ENCODE measurements at regions not wholly inside any gene's neighbourhood (a gene's known extent, or its start where the extent isn't known, plus 50 kb on each side); places are given as distances from the start of the nearest gene placed in this dataset.

DNA sequence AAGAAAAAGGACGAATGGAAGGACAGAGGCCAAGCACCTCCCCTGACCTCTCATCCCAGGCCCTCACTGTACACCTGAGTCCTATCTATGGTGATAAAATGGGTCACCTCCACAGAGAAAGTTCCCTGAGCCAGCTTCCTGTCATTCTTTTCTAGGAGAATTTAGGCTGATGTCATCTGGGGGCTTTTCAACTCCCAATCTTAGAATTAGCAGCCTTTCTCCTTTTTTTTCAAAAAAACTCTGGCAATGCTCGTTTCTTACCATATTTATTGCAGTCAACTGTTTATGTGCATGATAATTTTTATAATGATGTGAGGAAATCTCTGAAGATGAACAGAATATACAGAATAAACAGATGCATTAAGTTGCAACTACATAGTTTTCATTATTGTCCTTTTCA, 177.6 kb downstream of the SNAPC1 start:
- Histone ChIP-seq H3K4me3 (no peak overlapping the region), H3K27me3 (ENCODE audit: low read depth) (peaks cover 9% of the 10 kb centered on the region; the same call in 1 of the 2 replicates), H3K36me3 (replicated peaks) (no peaks in the 10 kb centered on the region), H3K9me3 (no peaks in the 10 kb centered on the region), H3K4me1 (no peaks in the 10 kb centered on the region)
- no peak for DNase-seq (ENCODE audit: low spot score in 2 of 2)
- in situ Hi-C loops (cut with MboI; ENCODE audit: low sequenced_read_pairs), result no loop called here

GRCh38 chr14:61940666-61941420, 178.6 kb downstream of the SNAPC1 start:
- Histone ChIP-seq H3K36me3 (replicated peaks) (no peaks in the 10 kb centered on the region), H3K9me3 (no peaks in the 10 kb centered on the region), H3K4me1 (no peaks in the 10 kb centered on the region), H3K27me3 (ENCODE audit: low read depth) (peaks cover 9% of the 10 kb centered on the region; the same call in 1 of the 2 replicates), H3K4me3 (no peak overlapping the region)
- in situ Hi-C loops (cut with MboI; ENCODE audit: low sequenced_read_pairs), result no loop called here
- DNase-seq (ENCODE audit: low spot score in 2 of 2), result no peak

- Histone ChIP-seq H3K36me3 (replicated peaks) (no peaks in the 10 kb centered on the region), H3K4me3 (no peak overlapping the region), H3K9me3 (no peaks in the 10 kb centered on the region), H3K4me1 (no peaks in the 10 kb centered on the region), H3K27me3 (ENCODE audit: low read depth) (peaks cover 8% of the 10 kb centered on the region; the same call in 1 of the 2 replicates)
- no peak for DNase-seq (ENCODE audit: low spot score in 2 of 2)
- in situ Hi-C loops (cut with MboI; ENCODE audit: low sequenced_read_pairs), result no loop called here
These were observed 179.4 kb downstream of the SNAPC1 start for GRCh38 chr14:61941421-61942150.

- in situ Hi-C loops (cut with MboI; ENCODE audit: low sequenced_read_pairs), result no loop called here
- H3K27me3 ChIP-seq (ENCODE audit: low read depth), result peaks cover 4% of the 10 kb centered on the region; the same call in 1 of the 2 replicates
- no peaks in the 10 kb centered on the region for H3K36me3 ChIP-seq (replicated peaks)
- DNase-seq (ENCODE audit: low spot score in 2 of 2), result no peak
- no peaks in the 10 kb centered on the region for H3K9me3 ChIP-seq
- H3K4me3 ChIP-seq, result no peak overlapping the region
- H3K4me1 ChIP-seq, result no peaks in the 10 kb centered on the region
These were observed 186.2 kb downstream of the SNAPC1 start for GRCh38 chr14:61948376-61948775.

GRCh38 chr14:61950340-61950739, 188.1 kb downstream of the SNAPC1 start:
- in situ Hi-C loops (cut with MboI; ENCODE audit: low sequenced_read_pairs), result no loop called here

GRCh38 chr14:61953602-61954001, 191.4 kb downstream of the SNAPC1 start:
- H3K9me3 ChIP-seq, result no peaks in the 10 kb centered on the region; the same call in 1 of the 2 replicates
- no peaks in the 10 kb centered on the region for H3K4me1 ChIP-seq
- H3K36me3 ChIP-seq (replicated peaks), result no peaks in the 10 kb centered on the region
- H3K27me3 ChIP-seq (ENCODE audit: low read depth), result peaks cover 4% of the 10 kb centered on the region; the same call in 1 of the 2 replicates
- no peak overlapping the region for H3K4me3 ChIP-seq
- in situ Hi-C loops (cut with MboI; ENCODE audit: low sequenced_read_pairs), result no loop called here
- no peak for DNase-seq (ENCODE audit: low spot score in 2 of 2)

More at GRCh38 chr14:61950340-61950739, 188.1 kb downstream of the SNAPC1 start:
- H3K27me3 ChIP-seq (ENCODE audit: low read depth), result peaks cover 4% of the 10 kb centered on the region; the same call in 1 of the 2 replicates
- no peaks in the 10 kb centered on the region for H3K36me3 ChIP-seq (replicated peaks)
- DNase-seq (ENCODE audit: low spot score in 2 of 2), result no peak
- H3K4me3 ChIP-seq, result no peak overlapping the region
- H3K9me3 ChIP-seq, result no peaks in the 10 kb centered on the region
- H3K4me1 ChIP-seq, result no peaks in the 10 kb centered on the region

- no peaks in the 10 kb centered on the region for H3K4me1 ChIP-seq
- H3K9me3 ChIP-seq, result no peaks in the 10 kb centered on the region; the same call in 1 of the 2 replicates
- H3K4me3 ChIP-seq, result no peak overlapping the region
- peaks cover 4% of the 10 kb centered on the region; the same call in 1 of the 2 replicates for H3K27me3 ChIP-seq (ENCODE audit: low read depth)
- in situ Hi-C loops (cut with MboI; ENCODE audit: low sequenced_read_pairs), result no loop called here
- no peak for DNase-seq (ENCODE audit: low spot score in 2 of 2)
- H3K36me3 ChIP-seq (replicated peaks), result no peaks in the 10 kb centered on the region
These were observed 192.1 kb downstream of the SNAPC1 start for GRCh38 chr14:61954306-61954705.

GRCh38 chr14:61956517-61956916, 194.3 kb downstream of the SNAPC1 start:
- DNase-seq (ENCODE audit: low spot score in 2 of 2), result no peak
- in situ Hi-C loops (cut with MboI; ENCODE audit: low sequenced_read_pairs), result no loop called here
- Histone ChIP-seq H3K4me1 (no peaks in the 10 kb centered on the region), H3K4me3 (no peak overlapping the region), H3K36me3 (replicated peaks) (no peaks in the 10 kb centered on the region), H3K9me3 (no peaks in the 10 kb centered on the region; the same call in 1 of the 2 replicates), H3K27me3 (ENCODE audit: low read depth) (no peaks in the 10 kb centered on the region)

- no peaks in the 10 kb centered on the region; the same call in 1 of the 2 replicates for H3K9me3 ChIP-seq
- H3K4me1 ChIP-seq, result no peaks in the 10 kb centered on the region
- H3K27me3 ChIP-seq (ENCODE audit: low read depth), result no peaks in the 10 kb centered on the region
- no peak for DNase-seq (ENCODE audit: low spot score in 2 of 2)
- in situ Hi-C loops (cut with MboI; ENCODE audit: low sequenced_read_pairs), result no loop called here
- no peaks in the 10 kb centered on the region for H3K36me3 ChIP-seq (replicated peaks)
- no peak overlapping the region for H3K4me3 ChIP-seq
These were observed 197.1 kb downstream of the SNAPC1 start for GRCh38 chr14:61959348-61959747.

DNA sequence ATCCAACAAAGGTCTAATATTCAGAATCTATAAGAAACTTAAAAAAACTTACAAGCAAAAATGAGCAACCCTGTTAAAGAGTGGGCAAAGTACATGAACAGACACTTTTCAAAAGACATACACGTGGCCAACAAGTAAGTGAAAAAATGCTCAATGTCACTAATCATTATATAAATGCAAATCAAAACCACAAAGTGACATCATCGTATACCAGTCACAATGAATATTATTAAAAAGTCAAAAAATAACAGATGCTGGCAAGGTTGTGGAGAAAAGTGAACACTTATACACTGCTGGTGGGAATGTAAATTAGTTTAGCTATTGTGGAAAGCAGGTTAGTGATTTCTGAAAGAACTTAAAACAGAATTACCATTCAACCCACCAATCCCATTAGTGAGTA, 199.1 kb downstream of the SNAPC1 start:
- no peaks in the 10 kb centered on the region for H3K4me1 ChIP-seq
- in situ Hi-C loops (cut with MboI; ENCODE audit: low sequenced_read_pairs), result no loop called here

DNA sequence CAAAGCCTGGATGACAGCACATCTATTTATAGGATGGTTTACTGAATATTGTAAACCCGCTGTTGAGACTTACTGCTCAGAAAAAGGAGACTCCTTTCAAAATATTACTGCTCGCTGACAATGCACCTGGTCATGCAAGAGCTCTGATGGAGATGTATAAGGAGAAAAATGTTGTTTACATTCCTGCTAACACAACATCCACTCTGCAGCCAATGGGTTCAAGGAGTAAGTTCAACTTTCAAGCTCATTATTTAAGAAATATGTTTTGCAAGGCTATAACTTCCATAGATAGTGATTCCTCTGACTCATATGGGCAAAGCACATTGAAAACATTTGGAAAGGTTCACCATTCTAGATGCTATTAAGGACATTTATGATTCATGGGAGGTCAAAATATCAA, 201.7 kb downstream of the SNAPC1 start:
- H3K36me3 ChIP-seq (replicated peaks), result no peaks in the 10 kb centered on the region
- no peak for DNase-seq (ENCODE audit: low spot score in 2 of 2)
- no peaks in the 10 kb centered on the region for H3K27me3 ChIP-seq (ENCODE audit: low read depth)
- H3K9me3 ChIP-seq, result no peaks in the 10 kb centered on the region
- no peak overlapping the region for H3K4me3 ChIP-seq
- in situ Hi-C loops (cut with MboI; ENCODE audit: low sequenced_read_pairs), result no loop called here
- H3K4me1 ChIP-seq, result no peaks in the 10 kb centered on the region

More for the DNA sequence above, 199.1 kb downstream of the SNAPC1 start:
- no peak for DNase-seq (ENCODE audit: low spot score in 2 of 2)
- Histone ChIP-seq H3K9me3 (no peaks in the 10 kb centered on the region; the same call in 1 of the 2 replicates), H3K36me3 (replicated peaks) (no peaks in the 10 kb centered on the region), H3K27me3 (ENCODE audit: low read depth) (no peaks in the 10 kb centered on the region), H3K4me3 (no peak overlapping the region)

DNA sequence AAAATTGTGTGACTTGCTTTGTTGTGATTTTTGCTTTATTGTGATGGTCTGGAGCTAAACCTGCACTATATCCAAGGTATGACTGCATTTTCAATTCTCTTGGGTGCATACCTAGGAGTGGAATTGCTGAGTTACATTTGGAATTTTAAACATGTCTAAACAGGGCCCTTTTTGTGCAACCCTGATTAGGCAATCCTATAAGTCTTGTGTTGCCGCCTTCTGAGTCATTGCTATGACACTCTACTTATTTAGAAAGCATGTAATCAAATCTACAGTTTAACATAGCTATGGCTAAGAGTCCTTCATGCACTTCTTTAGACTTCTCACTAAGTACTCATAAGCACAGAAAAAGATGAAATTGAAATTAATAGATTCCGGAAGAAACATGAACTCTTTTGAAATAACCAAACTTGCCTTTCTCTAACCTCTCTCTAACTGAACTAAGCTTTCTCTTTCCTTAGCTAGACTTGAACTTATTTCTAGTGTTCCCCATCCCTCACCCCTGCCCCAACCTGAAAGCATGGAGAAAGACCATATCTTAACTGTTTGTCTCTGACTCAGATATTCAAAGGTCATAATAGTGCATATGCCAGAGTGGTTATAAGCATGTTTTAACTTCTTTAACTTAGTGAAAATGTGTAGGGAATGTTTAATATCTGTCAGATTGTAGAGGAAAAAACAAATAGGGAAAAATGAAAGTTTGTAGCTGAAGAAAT, 203.0 kb downstream of the SNAPC1 start:
- no peaks in the 10 kb centered on the region for H3K9me3 ChIP-seq
- H3K36me3 ChIP-seq (replicated peaks), result no peaks in the 10 kb centered on the region
- H3K4me1 ChIP-seq, result no peaks in the 10 kb centered on the region
- DNase-seq (ENCODE audit: low spot score in 2 of 2), result no peak
- H3K27me3 ChIP-seq (ENCODE audit: low read depth), result no peaks in the 10 kb centered on the region
- H3K4me3 ChIP-seq, result no peak overlapping the region
- in situ Hi-C loops (cut with MboI; ENCODE audit: low sequenced_read_pairs), result no loop called here

GRCh38 chr14:61968207-61968606, 206.0 kb downstream of the SNAPC1 start:
- no peaks in the 10 kb centered on the region for H3K4me1 ChIP-seq
- H3K27me3 ChIP-seq (ENCODE audit: low read depth), result no peaks in the 10 kb centered on the region
- H3K4me3 ChIP-seq, result no peak overlapping the region
- DNase-seq (ENCODE audit: low spot score in 2 of 2), result no peak
- in situ Hi-C loops (cut with MboI; ENCODE audit: low sequenced_read_pairs), result no loop called here
- H3K9me3 ChIP-seq, result no peaks in the 10 kb centered on the region
- H3K36me3 ChIP-seq (replicated peaks), result no peaks in the 10 kb centered on the region
